Uterus (tissue), 3 donors: ENCODE measurements at regions not wholly inside any gene's neighbourhood (a gene's known extent, or its start where the extent isn't known, plus 50 kb on each side); places are given as distances from the start of the nearest gene placed in this dataset.

ENCODE experiments used
- DNase-seq, 2 donors: peaks; one replicate each; pipeline ENCODE4 v3.0.0-alpha.2; 2019 to 2020
- H3K27ac ChIP-seq, 2 donors: fragments of 200-600 bp; sonication (generic); 1 replicate in 1 of 2; 2 replicates in 1 of 2; pipeline ENCODE4 v1.5.1; 2016 to 2018
- H3K27me3 ChIP-seq, 2 donors: fragments of 200-600 bp; sonication (generic); one replicate each; pipeline ENCODE4 v1.5.1; 2018 to 2019; ENCODE audit warnings: control low read depth in 1 of 2
- H3K36me3 ChIP-seq, 2 donors: fragments of 200-600 bp; sonication (generic); one replicate each; pipeline ENCODE4 v1.5.1; 2019; ENCODE audit warnings: control low read depth in 1 of 2
- H3K4me1 ChIP-seq, 2 donors: fragments of 200-600 bp; sonication (generic); one replicate each; pipeline ENCODE4 v1.5.1; 2018 to 2019; ENCODE audit warnings: control low read depth in 1 of 2
- H3K4me3 ChIP-seq, 2 donors: fragments of 200-600 bp; sonication (generic); 1 replicate in 1 of 2; 2 replicates in 1 of 2; pipeline ENCODE4 v1.5.1; 2018 to 2019; ENCODE audit warnings: mild to moderate bottlenecking in 1 of 2
- H3K9me3 ChIP-seq, 2 donors: fragments of 200-600 bp; sonication (generic); one replicate each; pipeline ENCODE4 v1.5.1; 2019; ENCODE audit warnings: control low read depth in 1 of 2
- CTCF ChIP-seq, 4 experiments: fragments of 200-600 bp in 2 of 4; fragments of 450-650 bp in 2 of 4; sonication (generic) in 2 of 4; IDR thresholded peaks; one replicate each; pipeline ENCODE4 v1.5.1; 2016 to 2019; ENCODE audit warnings: antibody characterized with exemption in 4 of 4, mild to moderate bottlenecking in 2 of 4, moderate library complexity in 1 of 4
- POLR2A ChIP-seq, 2 donors: fragments of 450-650 bp; IDR thresholded peaks; one replicate each; pipeline ENCODE4 v1.6.1; 2016; ENCODE audit warnings: antibody characterized with exemption in 2 of 2, mild to moderate bottlenecking in 1 of 2, moderate library complexity in 1 of 2
- intact Hi-C: fragments of 100-400 bp; cut with DNase I; formaldehyde crosslinking; loops from one replicate; pipeline ENCODE4 v1.15.1; 2023; ENCODE audit warnings: low total_unique reads
- donor health status: DM: yes; HTN: yes; CAD: no.

DNA sequence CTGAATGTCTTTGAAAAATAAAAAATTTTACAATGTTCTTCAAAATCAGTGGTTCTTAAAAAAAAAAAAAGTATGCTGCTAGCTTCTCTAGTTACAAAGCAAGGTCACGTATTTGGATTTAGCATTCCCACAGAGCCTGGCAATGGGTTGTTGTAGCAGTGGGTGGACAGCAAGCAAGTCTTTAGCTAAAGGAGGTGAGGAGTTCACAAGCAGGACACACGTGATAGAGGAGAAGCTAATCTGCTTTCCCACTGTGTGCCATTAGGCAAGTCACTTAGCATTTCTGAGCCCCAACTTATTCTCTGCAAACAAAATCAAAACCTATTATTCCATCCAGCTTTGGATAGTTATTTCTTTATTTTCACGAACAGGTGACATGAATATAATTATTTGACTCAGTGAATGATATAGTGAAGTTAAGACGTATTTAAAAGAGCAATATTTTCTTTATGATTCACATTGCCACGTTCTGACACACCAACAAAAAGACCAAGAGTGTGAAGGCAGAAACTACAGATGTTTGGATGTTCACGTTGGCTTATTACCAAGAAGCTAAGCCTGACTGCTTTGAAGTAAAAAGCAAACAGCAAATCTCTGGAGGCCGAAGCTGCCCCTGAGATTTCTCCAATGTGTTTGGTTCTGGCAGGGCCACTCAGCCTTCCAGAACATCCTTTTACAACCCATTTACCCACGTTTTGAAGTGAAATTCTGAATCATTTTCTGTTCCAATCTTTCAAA, 612.1 kb upstream of the CDH6 start:
- TF ChIP-seq POLR2A (IDR thresholded peaks at IDR 0.05), result no peak
- no peak overlapping the region for H3K4me3 ChIP-seq
- H3K27me3 ChIP-seq, result no peaks in the 10 kb centered on the region
- no peaks in the 10 kb centered on the region for H3K9me3 ChIP-seq
- intact Hi-C loops, result no loop called here
- no peaks in the 10 kb centered on the region for H3K4me1 ChIP-seq
- DNase-seq, result no peak
- H3K36me3 ChIP-seq, result no peaks in the 10 kb centered on the region
- H3K27ac ChIP-seq, result no peak overlapping the region

- no peak overlapping the region for H3K4me3 ChIP-seq
- no peaks in the 10 kb centered on the region for H3K4me1 ChIP-seq
- intact Hi-C loops, result no loop called here
- no peaks in the 10 kb centered on the region for H3K36me3 ChIP-seq
- H3K27ac ChIP-seq, result no peak overlapping the region
- DNase-seq, result no peak
- TF ChIP-seq CTCF (IDR thresholded peaks at IDR 0.05) (no peak), POLR2A (IDR thresholded peaks at IDR 0.05) (no peak)
- H3K27me3 ChIP-seq, result no peaks in the 10 kb centered on the region
- no peaks in the 10 kb centered on the region for H3K9me3 ChIP-seq
Observed at GRCh38 chr5:30574761-30575160, 618.7 kb upstream of the CDH6 start.

GRCh38 chr5:30572279-30572678, 621.2 kb upstream of the CDH6 start:
- no peaks in the 10 kb centered on the region for H3K4me1 ChIP-seq
- peak in 1 of 2 donors; percentile 13 for DNase-seq
- H3K4me3 ChIP-seq, result no peak overlapping the region
- intact Hi-C loops, result no loop called here
- H3K27ac ChIP-seq, result no peak overlapping the region
- no peaks in the 10 kb centered on the region for H3K27me3 ChIP-seq
- no peaks in the 10 kb centered on the region for H3K36me3 ChIP-seq
- no peak for TF ChIP-seq CTCF (IDR thresholded peaks at IDR 0.05)
- no peak for TF ChIP-seq POLR2A (IDR thresholded peaks at IDR 0.05)
- no peaks in the 10 kb centered on the region for H3K9me3 ChIP-seq

- Histone ChIP-seq H3K27me3 (no peaks in the 10 kb centered on the region), H3K9me3 (no peaks in the 10 kb centered on the region), H3K4me1 (no peaks in the 10 kb centered on the region), H3K36me3 (no peaks in the 10 kb centered on the region), H3K4me3 (no peak overlapping the region), H3K27ac (no peak overlapping the region)
- intact Hi-C loops, result no loop called here
- no peak for TF ChIP-seq CTCF (IDR thresholded peaks at IDR 0.05)
- TF ChIP-seq POLR2A (IDR thresholded peaks at IDR 0.05), result no peak
- no peak for DNase-seq
Observed at GRCh38 chr5:30561771-30562170, 631.7 kb upstream of the CDH6 start.

DNA sequence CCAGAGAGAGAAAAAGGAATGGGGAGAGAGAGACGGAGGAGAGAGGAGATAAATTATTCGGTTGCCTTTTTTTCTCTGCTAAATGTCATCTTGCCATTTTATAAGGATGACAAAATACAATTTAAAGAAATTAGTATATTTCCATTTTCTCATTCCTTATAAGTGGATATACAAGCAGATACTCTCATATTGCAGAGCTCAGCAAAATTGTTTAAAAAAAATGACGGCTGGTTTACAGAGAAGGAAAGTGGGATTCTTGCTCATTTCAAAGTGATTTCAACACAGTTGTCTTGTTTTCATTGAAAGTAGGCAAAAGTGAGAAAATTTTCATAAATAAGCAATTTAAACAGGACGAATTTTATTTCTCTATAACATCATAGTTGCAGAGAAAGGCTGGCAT, 641.9 kb upstream of the CDH6 start:
- Histone ChIP-seq H3K27me3 (no peaks in the 10 kb centered on the region), H3K4me1 (no peaks in the 10 kb centered on the region), H3K4me3 (no peak overlapping the region), H3K36me3 (no peaks in the 10 kb centered on the region), H3K27ac (no peak overlapping the region), H3K9me3 (no peaks in the 10 kb centered on the region)
- TF ChIP-seq CTCF (IDR thresholded peaks at IDR 0.05) (no peak), POLR2A (IDR thresholded peaks at IDR 0.05) (no peak)
- intact Hi-C loops, result no loop called here
- no peak for DNase-seq
